Femur (tissue), 1 donor: ENCODE measurements at regions not wholly inside any gene's neighbourhood (a gene's known extent, or its start where the extent isn't known, plus 50 kb on each side); places are given as distances from the start of the nearest gene placed in this dataset.
"Not testable (repeated sequence)": the region's sequence is repeated elsewhere in the genome, so short reads cannot be mapped to it uniquely, and the experiment has no call there.

ENCODE experiments used
- DNase-seq: peaks from one replicate; pipeline ENCODE4 v3.0.0-alpha.2; 2017

- no peak for DNase-seq
Observed at GRCh38 chr10:65110009-65110408, 1588.8 kb downstream of the REEP3 start.

DNA sequence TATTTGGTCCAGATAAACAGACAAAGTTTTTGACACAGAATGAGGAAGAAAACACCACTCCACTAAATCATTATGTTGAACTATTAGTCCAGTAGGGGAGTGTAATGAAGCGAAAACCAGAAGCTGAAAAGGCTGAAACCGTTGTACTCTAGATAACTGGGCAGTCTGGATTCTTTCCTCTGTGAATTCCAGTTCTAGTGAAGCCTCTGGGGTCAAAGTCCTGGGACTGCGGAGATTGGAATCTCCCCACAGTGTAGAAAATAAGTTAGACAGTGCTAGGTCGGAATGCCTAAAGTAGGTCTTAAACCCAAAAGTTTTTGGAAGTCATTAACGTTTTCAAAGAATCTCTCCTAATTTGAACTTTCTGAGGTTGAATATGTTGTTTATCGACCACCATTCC is 1589.9 kb downstream of the REEP3 start:
- not testable (repeated sequence) for DNase-seq

GRCh38 chr10:65112573-65112972 is 1591.4 kb downstream of the REEP3 start:
- no peak for DNase-seq

- no peak for DNase-seq
Observed at GRCh38 chr10:65123120-65123519, 1601.9 kb downstream of the REEP3 start.

GRCh38 chr10:65125212-65125611 is 1604.0 kb downstream of the REEP3 start:
- DNase-seq: no peak

DNA sequence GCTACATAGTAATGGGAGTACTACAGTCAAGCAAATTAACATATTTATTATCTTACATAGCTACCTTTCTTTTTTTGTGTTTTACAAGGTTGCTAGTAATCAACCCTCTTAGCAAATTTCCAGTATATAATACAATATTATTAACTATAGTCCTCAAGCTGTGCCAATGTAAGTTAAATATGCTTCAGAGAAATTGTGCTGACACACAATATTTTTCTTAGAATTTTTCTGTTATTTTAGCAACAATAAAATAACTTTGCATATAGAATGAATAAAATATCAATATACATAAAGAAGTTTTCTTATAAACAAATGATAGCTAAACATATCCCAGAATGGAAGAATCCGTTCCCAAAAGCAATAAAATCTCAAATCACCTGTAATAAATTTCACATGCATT is 1605.1 kb downstream of the REEP3 start:
- no peak for DNase-seq

GRCh38 chr10:65128277-65128676 is 1607.1 kb downstream of the REEP3 start:
- DNase-seq: no peak

DNA sequence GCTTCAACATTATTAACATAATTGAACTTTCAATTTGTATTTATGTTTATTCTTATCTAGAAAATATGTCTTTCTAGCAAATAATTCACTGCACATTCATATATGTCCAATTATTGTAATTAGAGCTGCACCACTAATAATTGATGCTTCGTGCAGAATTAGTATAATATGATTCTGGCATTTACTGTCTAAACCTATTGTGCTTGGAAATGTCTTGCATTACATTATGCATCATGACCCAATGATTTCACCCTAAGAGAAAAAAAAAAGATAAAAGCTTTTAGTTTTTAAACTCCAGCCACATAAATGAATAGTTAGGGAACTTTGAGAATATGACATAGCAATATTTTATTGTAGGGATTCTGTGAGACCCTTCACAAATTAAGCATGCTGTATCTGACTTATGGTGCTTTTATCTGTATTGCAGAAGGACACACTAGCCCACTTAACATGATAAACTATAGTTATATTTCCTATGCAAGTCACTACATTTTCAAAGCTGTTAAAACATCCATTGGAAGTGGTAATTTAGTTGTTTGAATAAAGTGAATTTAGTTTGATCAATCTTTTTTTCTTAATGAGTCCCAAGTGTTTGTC is 1609.1 kb downstream of the REEP3 start:
- no peak for DNase-seq

- DNase-seq: no peak
Observed at GRCh38 chr10:65133652-65134051, 1612.5 kb downstream of the REEP3 start.

DNA sequence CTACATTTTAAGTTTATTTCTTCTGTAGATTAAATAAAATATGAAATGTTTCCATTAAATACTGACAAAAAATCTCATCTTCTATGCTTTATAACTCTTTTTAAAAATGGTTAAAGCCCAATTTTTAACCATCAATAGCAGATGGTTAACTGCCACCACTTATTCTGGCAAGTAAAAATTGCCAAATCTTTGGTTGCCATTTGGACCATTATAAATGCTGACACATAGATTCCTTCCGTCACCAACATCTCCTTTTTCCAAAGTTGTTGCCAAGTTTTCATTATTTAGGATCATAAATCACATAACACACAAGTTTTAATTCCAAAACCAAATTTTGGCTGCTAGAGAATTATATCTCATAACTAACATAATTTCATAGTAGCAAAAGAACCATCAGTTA is 1614.3 kb downstream of the REEP3 start:
- no peak for DNase-seq

DNA sequence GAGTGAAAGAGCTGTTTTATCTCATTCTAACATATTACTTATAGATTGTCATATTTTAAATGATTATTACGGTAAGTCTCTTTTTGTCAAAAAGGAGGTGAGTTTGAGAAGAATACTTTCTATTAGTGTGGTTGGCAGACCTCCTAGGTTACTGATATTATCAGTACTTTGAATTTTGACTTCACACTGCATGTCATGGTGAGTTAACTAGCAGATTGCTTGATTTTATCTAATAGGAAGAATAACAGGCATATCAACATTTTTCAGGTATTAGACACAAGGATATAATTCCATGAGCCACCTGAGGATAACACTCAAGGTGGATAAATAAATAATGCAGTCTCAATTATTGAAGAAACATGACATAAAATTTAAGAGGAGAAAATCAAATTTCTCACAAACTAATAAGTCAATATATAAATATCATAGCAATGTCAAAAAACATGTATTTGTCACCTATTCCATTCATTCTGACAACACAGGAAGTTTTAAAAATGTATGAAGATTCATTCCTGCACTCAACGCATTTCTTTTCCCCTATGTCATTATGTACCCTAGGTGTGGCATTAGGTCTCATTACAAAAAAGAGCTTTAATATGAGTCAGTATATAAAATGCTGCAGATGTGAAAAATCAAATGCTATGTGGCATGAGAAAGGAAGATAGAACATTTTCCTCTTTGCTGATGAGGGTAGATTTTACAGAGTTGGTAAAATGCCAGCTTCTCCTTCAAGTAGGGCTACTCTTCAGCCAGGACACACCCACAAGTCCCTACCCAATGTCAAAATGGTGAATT is 1621.6 kb downstream of the REEP3 start:
- no peak for DNase-seq

- DNase-seq: no peak
Observed at GRCh38 chr10:65143723-65144122, 1622.5 kb downstream of the REEP3 start.

GRCh38 chr10:65149878-65150277 is 1628.7 kb downstream of the REEP3 start:
- DNase-seq: no peak

DNA sequence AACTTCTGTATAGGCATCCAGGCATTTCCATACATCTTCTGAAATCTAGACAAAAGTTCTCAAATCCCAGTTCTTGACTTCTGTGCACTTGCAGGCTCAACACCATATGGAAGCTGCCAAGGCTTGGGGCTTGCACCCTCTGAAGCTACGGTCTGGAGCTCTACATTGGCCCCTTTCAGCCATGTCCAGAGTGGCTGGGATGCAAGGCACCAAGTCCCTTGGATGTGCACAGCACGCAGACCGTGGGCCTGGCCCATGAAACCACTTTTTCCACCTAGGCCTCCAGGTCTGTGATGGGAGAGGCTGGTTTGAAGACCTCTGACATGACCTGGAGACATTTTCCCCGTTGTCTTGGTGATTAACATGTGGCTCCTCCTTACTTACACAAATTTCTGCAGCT is 1645.1 kb downstream of the REEP3 start:
- DNase-seq: no peak

GRCh38 chr10:65172249-65172648 is 1651.0 kb downstream of the REEP3 start:
- DNase-seq: no peak

- DNase-seq: no peak
Observed at GRCh38 chr10:65176994-65177393, 1655.8 kb downstream of the REEP3 start.

DNA sequence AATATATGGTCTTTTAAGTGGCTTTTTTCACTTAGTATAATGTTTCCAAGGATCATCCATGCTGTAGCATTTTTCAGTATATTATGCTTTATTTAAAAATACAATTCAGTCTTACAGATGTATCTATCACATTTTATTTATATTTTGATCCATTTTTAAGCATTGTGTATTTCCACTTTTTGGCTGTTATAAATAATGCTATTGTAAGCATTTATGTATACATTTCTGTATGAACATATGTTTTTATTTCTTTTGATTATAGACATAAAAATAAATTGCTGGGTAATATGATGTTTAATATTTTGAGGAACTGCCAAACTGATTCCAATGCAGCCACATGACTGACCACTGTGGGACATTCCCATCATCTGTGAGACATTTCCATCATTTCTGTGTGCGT is 1662.0 kb downstream of the REEP3 start:
- DNase-seq: no peak

GRCh38 chr10:65186668-65187067 is 1665.5 kb downstream of the REEP3 start:
- not testable (repeated sequence) for DNase-seq

DNA sequence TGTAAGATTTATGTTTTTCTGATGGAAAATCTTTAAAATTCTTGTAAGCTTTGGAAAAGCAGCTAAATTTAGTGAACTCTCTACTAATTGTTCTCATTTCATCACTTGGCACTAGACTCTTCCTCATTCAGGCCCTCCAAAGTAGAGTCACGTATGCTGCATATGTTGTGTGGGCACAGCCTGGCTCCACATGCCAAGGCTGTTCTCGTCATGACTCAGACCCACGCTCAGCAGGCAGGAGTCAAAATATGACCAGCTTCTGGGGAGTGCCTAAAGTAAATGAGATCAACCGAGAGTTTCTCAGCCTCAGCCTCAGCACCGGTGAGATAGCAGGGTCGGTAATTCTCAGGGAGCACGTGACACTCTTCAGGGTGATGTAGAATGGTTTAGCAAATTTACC is 1672.9 kb downstream of the REEP3 start:
- DNase-seq: no peak

DNA sequence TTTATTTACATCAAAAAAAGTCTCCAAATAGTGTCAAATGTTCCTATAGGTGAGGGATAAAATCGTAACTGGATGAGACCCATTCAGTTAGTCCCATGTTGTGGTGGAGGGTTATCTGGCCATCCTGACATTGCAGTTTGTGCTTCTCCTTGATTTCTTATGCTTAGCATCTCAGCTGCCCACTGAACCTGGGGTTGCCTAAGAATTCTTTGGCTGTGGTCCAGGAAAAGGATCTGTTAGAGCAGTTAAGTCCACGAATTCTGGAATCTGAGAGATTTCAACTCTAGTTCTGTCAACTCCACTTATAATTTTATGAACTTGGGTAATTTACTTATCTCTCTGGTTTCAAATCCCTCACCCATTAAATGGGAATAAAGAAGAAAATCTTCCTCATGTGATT is 1673.4 kb downstream of the REEP3 start:
- peak; percentile 12 for DNase-seq

GRCh38 chr10:65196111-65196510 is 1674.9 kb downstream of the REEP3 start:
- DNase-seq: no peak

- DNase-seq: no peak
Observed at GRCh38 chr10:65197935-65198334, 1676.7 kb downstream of the REEP3 start.

GRCh38 chr10:65201491-65201890 is 1680.3 kb downstream of the REEP3 start:
- no peak for DNase-seq

DNA sequence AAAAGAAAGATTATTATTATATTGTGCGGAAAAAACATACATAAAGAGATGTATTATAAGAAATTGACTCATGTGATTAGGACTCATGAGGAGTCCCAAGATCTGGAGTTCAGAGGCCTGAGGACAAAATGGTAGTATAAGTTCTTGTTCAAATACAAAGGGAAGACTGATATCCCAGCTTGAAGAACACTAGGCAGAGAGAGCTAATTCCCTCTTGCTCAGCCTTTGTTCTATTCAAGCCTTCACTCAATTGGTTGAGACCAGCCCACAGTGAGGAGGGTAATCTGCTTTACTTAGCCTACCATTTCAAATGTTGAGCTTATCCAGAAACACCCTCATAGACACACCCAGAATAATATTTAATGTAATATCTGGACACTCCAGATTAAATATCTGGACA is 1683.8 kb downstream of the REEP3 start:
- no peak for DNase-seq

GRCh38 chr10:65213170-65213569 is 1692.0 kb downstream of the REEP3 start:
- no peak for DNase-seq
